ENCODE measurements at regions not wholly inside any gene's neighbourhood (a gene's known extent, or its start where the extent isn't known, plus 50 kb on each side); places are given as distances from the start of the nearest gene placed in this dataset.

- Histone ChIP-seq H3K9ac (ENCODE audit: low read length in 3 of 3) (no peak overlapping the region), H3K27me3 (ENCODE audit: control insufficient read depth, insufficient read depth, low read length) (no peaks in the 10 kb centered on the region), H3K36me3 (ENCODE audit: control insufficient read depth in 2 of 3, insufficient read depth in 3 of 3, low read length in 3 of 3) (no peaks in the 10 kb centered on the region), H3K9me3 (ENCODE audit: control insufficient read depth in 2 of 3, insufficient read depth in 1 of 3, low read length in 3 of 3) (no peaks in the 10 kb centered on the region), H3K4me1 (ENCODE audit: control insufficient read depth in 2 of 3, insufficient read depth in 2 of 3, low read depth in 1 of 3, low read length in 3 of 3) (peaks cover 0 to 2% (median 0%) of the 10 kb centered on the region in 3 donors), H3K4me3 (ENCODE audit: low read length in 3 of 3) (no peak overlapping the region), H3K27ac (ENCODE audit: low read depth in 2 of 2, low read length in 2 of 2) (no peak overlapping the region)
- no peak for FAIRE-seq
- TF ChIP-seq, protein P1, sequence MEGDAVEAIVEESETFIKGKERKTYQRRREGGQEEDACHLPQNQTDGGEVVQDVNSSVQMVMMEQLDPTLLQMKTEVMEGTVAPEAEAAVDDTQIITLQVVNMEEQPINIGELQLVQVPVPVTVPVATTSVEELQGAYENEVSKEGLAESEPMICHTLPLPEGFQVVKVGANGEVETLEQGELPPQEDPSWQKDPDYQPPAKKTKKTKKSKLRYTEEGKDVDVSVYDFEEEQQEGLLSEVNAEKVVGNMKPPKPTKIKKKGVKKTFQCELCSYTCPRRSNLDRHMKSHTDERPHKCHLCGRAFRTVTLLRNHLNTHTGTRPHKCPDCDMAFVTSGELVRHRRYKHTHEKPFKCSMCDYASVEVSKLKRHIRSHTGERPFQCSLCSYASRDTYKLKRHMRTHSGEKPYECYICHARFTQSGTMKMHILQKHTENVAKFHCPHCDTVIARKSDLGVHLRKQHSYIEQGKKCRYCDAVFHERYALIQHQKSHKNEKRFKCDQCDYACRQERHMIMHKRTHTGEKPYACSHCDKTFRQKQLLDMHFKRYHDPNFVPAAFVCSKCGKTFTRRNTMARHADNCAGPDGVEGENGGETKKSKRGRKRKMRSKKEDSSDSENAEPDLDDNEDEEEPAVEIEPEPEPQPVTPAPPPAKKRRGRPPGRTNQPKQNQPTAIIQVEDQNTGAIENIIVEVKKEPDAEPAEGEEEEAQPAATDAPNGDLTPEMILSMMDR (IDR thresholded peaks at IDR 0.05; ENCODE audit: borderline replicate concordance, extremely low read depth, insufficient read depth): no peak
- DNase-seq: peak in 1 of 5 donors; percentile 36
- intact Hi-C loops (cut with DNase I): no loop called here
These were observed 568.5 kb downstream of the IQCM start for GRCh38 chr4:149247164-149247563.

DNA sequence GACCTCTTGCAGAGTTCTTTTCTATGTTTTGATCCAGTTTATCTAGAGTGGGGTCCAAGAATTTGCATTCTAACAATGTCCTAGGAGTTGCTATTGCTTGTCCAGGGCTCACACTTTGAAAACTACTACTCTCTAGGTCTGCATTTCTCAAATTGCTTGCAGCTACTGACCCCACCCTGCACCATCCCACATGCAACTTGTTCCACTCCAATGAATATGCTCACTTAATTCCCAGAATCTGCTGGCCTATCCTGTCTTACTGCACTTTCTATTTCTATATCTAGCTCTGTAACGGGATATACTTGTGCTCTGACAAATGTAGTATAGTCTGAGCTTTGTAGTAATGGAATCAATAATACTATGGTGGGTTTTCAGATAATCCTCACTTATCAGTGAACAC is 570.3 kb downstream of the IQCM start:
- FAIRE-seq (no peak), DNase-seq (no peak)
- Histone ChIP-seq H3K27ac (ENCODE audit: low read depth in 2 of 2, low read length in 2 of 2) (no peak overlapping the region), H3K27me3 (ENCODE audit: control insufficient read depth, insufficient read depth, low read length) (no peaks in the 10 kb centered on the region), H3K9me3 (ENCODE audit: control insufficient read depth in 2 of 3, insufficient read depth in 1 of 3, low read length in 3 of 3) (no peaks in the 10 kb centered on the region), H3K4me1 (ENCODE audit: control insufficient read depth in 2 of 3, insufficient read depth in 2 of 3, low read depth in 1 of 3, low read length in 3 of 3) (peaks cover 0 to 2% (median 0%) of the 10 kb centered on the region in 3 donors), H3K9ac (ENCODE audit: low read length in 3 of 3) (no peak overlapping the region), H3K4me3 (ENCODE audit: low read length in 3 of 3) (no peak overlapping the region), H3K36me3 (ENCODE audit: control insufficient read depth in 2 of 3, insufficient read depth in 3 of 3, low read length in 3 of 3) (no peaks in the 10 kb centered on the region)
- intact Hi-C loops (cut with DNase I): no loop called here
- TF ChIP-seq, protein P1 (IDR thresholded peaks at IDR 0.05; ENCODE audit: borderline replicate concordance, extremely low read depth, insufficient read depth): no peak

GRCh38 chr4:149238097-149238496 is 577.5 kb downstream of the IQCM start:
- TF ChIP-seq, protein P1 (IDR thresholded peaks at IDR 0.05; ENCODE audit: borderline replicate concordance, extremely low read depth, insufficient read depth): no peak
- intact Hi-C loops (cut with DNase I): no loop called here
- Histone ChIP-seq H3K36me3 (ENCODE audit: control insufficient read depth in 2 of 3, insufficient read depth in 3 of 3, low read length in 3 of 3) (no peaks in the 10 kb centered on the region), H3K27me3 (ENCODE audit: control insufficient read depth, insufficient read depth, low read length) (no peaks in the 10 kb centered on the region), H3K4me1 (ENCODE audit: control insufficient read depth in 2 of 3, insufficient read depth in 2 of 3, low read depth in 1 of 3, low read length in 3 of 3) (no peaks in the 10 kb centered on the region), H3K4me3 (ENCODE audit: low read length in 3 of 3) (no peak overlapping the region), H3K27ac (ENCODE audit: low read depth in 2 of 2, low read length in 2 of 2) (no peak overlapping the region), H3K9me3 (ENCODE audit: control insufficient read depth in 2 of 3, insufficient read depth in 1 of 3, low read length in 3 of 3) (no peaks in the 10 kb centered on the region), H3K9ac (ENCODE audit: low read length in 3 of 3) (no peak overlapping the region)
- FAIRE-seq (no peak), DNase-seq (no peak)

GRCh38 chr4:149234798-149235197 is 580.8 kb downstream of the IQCM start:
- FAIRE-seq (no peak), DNase-seq (no peak)
- H3K36me3 ChIP-seq (ENCODE audit: control insufficient read depth in 2 of 3, insufficient read depth in 3 of 3, low read length in 3 of 3): no peaks in the 10 kb centered on the region
- no peak overlapping the region for H3K27ac ChIP-seq (ENCODE audit: low read depth in 2 of 2, low read length in 2 of 2)
- H3K4me3 ChIP-seq (ENCODE audit: low read length in 3 of 3): no peak overlapping the region
- TF ChIP-seq, protein P1 (IDR thresholded peaks at IDR 0.05; ENCODE audit: borderline replicate concordance, extremely low read depth, insufficient read depth): no peak
- H3K9me3 ChIP-seq (ENCODE audit: control insufficient read depth in 2 of 3, insufficient read depth in 1 of 3, low read length in 3 of 3): no peaks in the 10 kb centered on the region
- H3K27me3 ChIP-seq (ENCODE audit: control insufficient read depth, insufficient read depth, low read length): no peaks in the 10 kb centered on the region
- H3K4me1 ChIP-seq (ENCODE audit: control insufficient read depth in 2 of 3, insufficient read depth in 2 of 3, low read depth in 1 of 3, low read length in 3 of 3): no peaks in the 10 kb centered on the region
- no peak overlapping the region for H3K9ac ChIP-seq (ENCODE audit: low read length in 3 of 3)
- intact Hi-C loops (cut with DNase I): no loop called here
